HG02678 (cell line): ENCODE measurements at regions not wholly inside any gene's neighbourhood (a gene's known extent, or its start where the extent isn't known, plus 50 kb on each side); places are given as distances from the start of the nearest gene placed in this dataset.
"Not testable (repeated sequence)": the region's sequence is repeated elsewhere in the genome, so short reads cannot be mapped to it uniquely, and the experiment has no call there.

Experiments used
- ATAC-seq: cut with Tn5 transposase; IDR thresholded peaks from one replicate; pipeline ENCODE4 v1.9.1; 2021; ENCODE audit warnings: mild to moderate bottlenecking, moderate library complexity; ENCODE audit not compliant: unreplicated experiment

DNA sequence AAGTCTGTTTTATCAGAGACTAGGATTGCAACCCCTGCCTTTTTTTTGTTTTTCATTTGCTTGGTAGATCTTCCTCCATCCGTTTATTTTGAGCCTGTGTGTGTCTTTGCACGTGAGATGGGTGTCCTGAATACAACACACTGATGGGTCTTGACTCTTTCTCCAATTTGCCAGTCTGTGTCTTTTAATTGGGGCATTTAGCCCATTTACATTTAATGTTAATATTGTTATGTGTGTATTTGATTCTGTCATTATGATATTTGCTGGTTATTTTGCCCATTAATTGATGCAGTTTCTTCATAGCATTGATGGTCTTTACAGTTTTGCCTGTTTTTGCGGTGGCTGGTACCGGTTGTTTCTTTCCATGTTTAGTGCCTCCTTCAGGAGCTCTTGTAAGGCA, 116.0 kb upstream of the PALM2AKAP2 start:
- not testable (repeated sequence) for ATAC-seq

DNA sequence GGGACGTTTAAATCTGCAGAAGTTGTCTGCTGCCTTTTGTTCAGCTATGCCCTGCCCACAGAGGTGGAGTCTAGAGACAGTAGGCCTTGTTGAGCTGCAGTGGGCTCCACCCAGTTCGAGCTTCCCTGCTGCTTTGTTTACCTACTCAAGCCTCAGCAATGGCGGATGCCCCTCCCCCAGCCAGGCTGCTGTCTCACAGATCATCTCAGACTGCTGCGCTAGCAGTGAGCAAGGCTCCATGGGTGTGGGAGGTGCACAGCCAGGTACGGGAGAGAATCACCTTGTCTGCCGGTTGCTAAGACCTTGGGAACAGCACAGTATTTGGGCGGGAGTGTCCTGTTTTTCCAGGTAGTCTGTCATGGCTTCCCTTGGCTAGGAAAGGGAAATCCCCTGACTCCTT, 114.3 kb upstream of the PALM2AKAP2 start:
- ATAC-seq, result not testable (repeated sequence)

DNA sequence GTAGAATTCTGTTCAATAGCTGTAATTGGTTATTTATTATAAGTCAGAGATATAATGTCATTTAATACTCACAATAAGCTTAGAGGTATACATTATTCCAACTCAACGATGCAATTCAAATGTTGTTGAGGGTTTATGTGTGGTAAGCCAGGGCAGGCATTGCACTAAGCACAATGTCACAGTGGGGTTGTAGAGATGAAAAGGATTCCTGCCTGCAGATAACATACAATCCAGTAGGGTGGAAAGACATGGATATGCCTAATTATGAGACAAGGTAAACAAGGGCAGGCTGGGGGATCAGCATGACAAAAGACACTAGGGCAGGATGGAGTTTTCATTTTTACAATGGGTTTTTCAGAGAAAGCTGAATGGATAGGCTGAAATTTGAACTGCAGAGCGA, 98.7 kb upstream of the PALM2AKAP2 start:
- no peak for ATAC-seq

DNA sequence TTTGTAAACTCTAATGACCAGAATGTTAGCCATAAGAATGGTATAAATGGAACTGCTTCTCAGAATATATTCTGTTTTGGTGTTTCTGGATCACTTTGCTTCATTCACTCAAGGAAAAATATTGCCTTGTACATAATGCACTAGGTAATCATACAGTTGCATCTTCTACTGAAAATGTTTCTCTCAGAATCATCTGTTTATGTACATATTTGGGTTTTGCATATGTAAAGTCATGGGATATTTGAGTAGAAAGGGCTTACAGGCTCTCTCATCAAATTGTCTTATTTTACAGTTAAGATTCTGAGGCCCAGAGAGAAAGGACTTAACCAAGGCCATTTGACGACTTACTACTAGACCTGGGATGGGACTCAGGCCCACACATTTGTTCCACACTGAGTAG, 97.8 kb upstream of the PALM2AKAP2 start:
- no peak for ATAC-seq

DNA sequence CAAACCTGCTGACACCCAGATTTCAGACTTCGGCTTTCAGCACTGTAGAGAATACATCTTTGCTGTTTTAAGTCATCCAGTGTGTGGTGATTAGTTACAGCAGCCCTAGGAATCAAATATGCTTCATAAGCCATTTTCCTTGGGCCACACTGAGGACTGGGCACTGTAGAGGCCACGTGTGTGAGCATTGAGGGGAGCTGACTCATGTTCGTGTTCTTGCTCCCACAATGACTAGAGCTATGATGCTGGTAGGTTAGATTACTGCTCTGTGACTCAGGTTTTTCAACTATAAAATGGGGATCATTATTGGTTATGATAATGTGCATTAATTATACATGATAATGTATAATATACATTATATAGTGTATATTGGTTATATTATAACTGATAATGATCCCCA, 96.5 kb upstream of the PALM2AKAP2 start:
- no peak for ATAC-seq

DNA sequence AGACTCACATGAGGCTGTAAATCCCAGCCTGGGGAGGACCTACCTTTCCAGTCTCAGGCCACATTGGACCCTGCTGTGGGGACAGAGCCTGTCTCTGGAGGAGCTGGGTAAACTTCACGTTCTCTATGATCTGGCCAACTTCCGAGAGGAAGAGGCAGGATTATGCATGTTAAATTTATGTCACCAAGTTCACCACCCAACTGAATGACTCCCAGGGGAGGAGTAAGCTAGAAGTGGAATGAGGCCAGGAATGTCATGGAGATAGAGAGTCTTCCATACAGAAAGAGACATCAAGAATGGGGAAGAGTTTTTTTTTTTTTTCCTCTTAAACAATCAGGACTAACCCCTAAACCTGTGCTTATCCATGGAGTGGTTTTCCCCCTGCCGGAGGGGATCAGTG, 90.3 kb upstream of the PALM2AKAP2 start:
- ATAC-seq, result no peak

DNA sequence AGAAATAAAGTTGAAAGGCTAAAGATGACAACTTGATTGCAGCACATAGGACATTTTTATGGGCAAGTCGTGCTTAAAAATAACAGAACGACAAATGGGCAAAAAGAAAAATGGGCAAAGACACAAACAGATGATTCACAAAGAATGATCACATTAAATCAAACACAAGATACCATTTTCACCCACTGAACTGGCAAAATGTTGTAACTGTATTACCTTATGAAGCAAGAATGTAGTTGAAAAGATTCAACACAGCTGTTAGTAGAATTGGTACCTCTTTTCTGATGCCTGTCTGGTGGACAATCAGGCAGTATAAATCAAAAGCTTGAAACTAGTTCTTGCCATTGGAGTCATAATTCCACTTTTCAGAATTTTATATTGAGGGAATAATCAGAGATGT, 81.0 kb upstream of the PALM2AKAP2 start:
- no peak for ATAC-seq

DNA sequence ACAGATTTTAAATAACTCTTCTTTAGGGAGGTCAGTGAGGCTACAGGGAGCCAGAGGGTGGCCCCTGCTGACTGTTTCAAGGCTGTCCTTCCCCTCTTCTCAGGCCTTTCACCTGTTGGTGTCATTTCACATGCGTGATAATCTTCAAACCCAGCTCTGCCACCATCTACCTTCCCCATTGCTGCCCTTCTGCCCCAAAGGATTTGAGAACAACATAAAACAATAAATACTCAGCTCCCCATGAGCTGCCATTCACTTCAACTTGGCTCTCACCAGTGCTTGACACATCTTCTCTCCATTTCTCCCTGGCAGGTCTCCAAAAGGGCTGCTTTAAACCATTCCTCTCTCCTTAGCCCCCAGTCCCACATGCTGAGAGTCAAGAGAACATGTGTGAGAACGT, 75.5 kb upstream of the PALM2AKAP2 start:
- no peak for ATAC-seq

DNA sequence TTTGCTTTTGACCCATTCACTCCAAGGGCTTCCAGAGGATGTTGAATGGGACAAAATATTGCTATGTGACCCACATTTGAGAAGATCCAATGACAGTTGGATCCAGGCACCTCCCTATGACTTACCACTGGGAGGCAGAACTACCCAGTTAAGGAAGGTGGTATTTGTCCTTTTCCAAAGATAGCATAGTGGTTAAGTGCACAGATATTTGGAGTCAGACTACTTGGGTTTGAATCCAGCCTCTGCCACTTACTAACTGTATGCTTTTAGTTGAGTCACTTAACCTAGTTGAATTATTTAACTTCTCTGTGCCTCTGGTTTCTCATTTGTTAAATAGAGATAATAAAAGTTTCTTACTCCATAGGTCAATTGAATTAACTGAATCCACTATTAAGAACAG, 74.5 kb upstream of the PALM2AKAP2 start:
- ATAC-seq, result no peak

DNA sequence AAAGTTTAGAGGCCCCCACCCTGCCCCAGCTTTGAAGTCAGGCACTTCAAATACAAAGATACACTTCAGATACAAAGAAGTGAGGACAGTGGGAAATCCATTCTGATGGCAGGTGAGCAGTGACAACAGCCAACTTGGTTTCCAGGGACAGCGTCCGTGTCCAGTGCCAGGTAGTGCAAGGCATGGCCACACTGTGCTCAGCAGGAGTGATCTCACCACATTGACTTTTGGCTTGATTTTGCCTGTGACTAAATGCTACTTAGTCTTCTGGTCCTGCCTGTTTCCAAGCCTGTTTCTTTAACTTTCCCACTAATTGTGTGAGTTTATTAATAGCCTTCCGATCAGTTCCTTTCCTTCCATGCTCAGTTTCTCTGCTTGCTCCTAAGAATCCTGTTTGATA, 72.6 kb upstream of the PALM2AKAP2 start:
- ATAC-seq, result no peak

DNA sequence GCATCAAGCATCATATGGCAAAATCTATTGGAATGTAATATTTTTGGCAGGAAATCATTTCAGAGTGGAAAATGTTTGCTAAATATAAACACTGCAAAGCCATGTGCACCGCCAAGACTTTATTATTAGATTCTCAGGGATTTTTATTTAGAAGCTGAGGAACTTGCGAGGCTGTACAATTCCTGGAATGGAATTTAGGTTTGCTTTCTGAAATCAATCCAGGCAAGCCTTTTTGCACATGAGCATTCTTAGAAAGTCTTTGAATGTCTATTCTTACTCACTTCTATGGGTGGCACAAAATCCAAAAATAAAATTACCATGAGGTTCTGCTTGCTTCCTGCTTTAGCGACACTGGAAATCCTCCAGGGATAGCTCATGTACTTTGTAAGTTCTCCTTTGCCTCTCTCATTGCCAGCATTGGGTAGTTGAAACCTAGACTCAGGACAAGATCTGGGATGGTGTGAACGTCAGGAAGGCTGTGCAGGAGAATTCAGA, 71.5 kb upstream of the PALM2AKAP2 start:
- ATAC-seq, result no peak

DNA sequence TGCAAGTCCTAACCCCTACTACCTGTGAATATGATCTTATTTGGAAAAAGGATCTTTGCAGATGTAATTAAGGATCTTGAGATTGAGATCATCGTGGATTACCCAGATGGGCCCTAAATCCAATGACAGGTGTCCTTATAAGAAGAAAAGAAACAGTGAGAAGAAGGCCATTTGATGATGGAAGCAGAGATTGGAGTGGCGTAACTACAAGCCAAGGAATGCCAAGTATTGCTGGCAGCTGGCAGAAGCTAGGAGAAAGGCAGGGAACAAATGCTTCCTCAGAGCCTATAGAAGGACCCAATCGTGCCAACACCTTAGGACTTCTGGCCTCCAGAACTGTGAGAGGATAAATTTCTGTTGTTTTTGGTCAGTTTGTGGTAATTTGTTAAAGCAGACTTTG, 70.1 kb upstream of the PALM2AKAP2 start:
- ATAC-seq, result no peak

DNA sequence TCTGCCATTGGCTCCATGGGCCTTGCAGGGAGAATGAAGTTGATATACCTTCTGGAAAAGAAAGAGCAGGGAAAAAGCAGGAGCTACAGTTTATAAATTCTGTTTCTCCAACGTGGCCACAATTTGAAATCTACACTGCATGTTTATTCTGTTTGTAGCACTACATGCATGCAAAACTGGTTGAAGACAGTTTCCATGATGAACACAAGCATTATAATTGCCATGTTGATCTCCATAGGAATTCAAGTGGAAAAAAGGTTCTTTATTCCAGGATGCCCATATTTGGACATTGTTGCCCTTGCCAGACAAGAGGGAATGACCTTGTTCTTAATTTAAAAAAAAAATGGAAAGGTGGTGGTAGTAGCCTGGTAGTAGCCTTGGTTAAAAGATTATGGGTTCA, 69.2 kb upstream of the PALM2AKAP2 start:
- ATAC-seq, result no peak

DNA sequence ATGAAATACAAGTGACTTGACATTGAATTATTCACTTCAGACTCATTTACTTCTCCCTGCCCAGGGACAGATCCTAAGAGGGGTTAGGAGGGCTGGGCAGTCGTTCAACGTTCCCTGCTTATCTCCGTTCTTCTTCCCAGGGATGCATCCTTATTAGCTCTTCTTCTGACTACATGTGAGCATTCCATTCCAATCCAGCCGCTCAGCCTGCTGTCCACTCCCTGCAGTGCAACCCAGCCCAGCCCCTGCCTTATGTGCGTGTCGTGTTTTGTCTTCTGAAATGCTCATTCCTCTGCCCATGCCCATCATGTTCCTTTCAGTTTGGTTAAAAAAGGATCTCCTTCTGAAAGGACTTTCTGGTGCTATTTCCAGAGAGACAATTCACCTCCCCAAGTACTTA, 64.7 kb upstream of the PALM2AKAP2 start:
- no peak for ATAC-seq

DNA sequence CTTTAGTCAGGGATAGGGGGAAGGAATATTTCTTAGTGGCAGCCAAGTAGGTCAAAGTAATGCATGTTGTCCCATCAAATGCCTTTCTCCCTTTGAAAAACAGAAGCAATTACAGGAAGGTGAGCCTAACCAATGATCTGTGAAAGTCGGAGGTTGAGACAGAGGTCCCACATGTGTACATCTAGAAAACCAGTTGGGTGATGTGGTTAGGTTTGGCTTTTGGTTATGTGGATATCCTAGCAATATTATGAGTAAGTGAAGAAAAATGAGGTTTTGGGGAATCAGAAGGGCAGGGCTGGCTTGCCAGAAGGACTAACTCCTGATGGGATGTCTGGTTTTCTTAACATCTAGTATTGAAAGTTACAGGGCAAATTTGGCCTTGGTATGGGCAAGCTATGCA, 63.4 kb upstream of the PALM2AKAP2 start:
- no peak for ATAC-seq

DNA sequence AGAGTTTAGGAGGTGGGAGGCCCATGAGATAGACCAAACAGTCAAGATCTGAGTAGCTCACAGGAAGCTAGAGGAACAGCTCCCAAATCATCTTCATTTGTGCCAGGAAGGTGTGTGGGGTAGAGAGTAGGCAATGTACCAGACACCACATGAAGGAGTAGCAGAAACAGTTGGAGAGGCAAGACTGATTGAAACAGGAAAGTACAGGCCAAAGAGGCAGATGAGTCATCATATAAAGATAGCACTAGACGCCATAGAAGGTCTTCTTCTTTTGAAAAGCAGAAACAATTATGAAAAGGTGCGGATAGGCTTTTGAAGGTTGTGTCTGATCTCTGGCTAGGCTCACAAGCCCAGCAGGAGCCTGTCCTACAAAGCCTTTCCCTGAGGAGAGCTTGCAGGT, 62.7 kb upstream of the PALM2AKAP2 start:
- no peak for ATAC-seq

DNA sequence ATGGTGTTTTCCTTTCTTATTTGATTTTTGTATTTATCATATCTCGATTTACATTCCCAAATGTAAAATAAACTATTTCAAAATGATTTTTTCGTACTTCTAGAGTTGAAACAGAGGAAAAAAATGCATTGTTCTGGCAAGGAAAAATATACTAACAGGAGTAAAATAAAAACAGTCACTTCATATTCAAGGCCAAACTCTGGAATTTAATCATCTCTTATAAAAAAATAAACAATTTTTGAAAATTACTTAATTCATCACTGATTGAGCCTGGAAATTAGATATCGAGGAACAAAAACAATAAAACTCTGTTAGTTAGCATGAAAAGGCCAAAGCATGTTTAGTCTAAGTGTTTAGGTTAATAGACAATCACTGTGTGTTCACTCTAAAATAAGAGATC, 61.1 kb upstream of the PALM2AKAP2 start:
- no peak for ATAC-seq

DNA sequence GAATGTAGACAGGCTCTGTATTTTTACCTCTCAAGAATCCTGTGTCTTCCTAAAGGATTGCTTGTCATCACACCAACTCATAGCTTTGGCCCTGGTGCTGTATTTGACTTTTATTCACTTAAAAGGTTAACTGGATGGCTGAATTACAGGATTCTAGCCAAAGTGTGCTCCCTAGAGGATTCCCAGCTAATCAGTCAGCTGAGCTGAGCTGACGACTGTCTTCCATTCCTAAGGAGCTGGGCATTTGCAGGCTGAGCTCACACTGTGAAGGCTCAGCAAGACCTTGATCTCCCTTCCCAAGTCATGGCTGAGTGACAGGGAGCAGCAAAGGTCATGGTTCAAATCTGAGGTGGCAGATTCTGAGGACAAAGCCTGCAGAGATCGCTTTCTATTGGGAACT, 59.0 kb upstream of the PALM2AKAP2 start:
- no peak for ATAC-seq

DNA sequence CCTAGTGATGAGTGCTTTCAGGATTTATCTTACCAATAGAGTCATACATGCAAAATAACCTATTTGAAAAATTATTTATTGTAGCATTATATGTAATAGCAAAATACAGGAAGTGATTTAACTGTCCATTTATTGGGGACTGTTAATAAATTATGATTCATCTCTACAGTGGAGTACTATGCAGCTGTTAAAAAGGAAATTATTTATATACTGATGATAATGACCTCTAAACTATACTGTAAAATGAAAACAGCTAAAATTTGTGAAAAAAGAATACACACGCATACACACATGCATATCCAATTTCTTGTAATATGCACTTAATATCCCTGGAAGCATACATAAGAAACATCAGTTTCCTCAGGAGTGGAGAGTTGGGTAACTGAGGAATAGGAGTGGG, 58.0 kb upstream of the PALM2AKAP2 start:
- no peak for ATAC-seq

DNA sequence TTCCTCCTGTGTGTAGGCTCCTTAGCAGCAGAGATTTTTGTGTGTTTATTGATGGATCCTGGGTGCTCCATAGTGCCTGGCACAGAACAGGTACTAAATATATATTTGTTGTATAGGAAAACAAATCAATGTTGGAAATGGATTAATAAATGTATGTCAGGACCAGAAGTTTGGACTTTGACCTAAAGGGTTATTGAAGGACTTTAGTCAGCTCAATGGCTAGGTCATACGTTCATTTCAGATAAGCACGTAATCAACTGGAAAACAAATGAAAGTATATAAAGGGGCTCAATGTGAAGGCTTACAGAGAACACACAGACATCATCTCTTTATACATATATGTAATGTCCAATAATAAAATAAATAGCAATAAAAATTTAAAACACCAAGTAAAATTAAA, 56.2 kb upstream of the PALM2AKAP2 start:
- ATAC-seq, result no peak

DNA sequence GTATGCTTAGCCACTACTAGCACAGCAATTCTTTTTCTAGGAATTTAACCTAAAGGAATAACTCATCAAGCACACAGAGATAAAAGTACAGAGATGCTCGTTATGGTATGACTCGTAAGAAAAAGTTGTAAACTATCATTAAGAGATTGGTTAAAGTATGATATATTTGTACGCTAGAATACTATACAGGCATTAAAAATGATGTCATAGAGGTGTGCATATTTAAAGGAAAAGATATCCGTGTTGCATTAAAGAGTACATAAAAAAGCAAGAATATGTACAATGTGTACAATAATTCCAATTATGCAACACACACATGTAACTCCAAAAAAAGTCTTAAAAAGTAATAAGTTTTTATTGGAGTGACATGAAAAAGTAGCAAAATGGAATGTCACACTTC, 54.5 kb upstream of the PALM2AKAP2 start:
- ATAC-seq, result no peak

DNA sequence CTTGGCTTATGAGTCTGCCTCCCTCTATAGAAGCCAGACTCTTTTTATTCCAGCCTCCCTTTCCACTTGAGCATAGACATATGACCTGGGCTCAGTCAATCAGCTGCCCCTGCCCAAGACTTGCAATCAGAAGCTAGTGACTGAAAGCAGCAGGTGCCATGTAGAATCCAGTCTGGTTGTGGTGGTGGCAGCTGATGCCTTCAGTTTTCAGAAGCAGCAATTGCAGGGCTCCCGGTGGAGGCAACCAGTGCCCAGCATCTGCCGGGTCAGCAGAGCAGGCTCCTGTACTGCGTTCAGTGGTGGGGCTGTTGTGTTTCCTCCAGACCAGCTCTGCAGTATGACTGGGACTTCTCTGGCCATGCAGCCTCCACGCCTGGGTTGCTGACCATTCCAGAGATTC, 53.9 kb upstream of the PALM2AKAP2 start:
- ATAC-seq, result no peak

DNA sequence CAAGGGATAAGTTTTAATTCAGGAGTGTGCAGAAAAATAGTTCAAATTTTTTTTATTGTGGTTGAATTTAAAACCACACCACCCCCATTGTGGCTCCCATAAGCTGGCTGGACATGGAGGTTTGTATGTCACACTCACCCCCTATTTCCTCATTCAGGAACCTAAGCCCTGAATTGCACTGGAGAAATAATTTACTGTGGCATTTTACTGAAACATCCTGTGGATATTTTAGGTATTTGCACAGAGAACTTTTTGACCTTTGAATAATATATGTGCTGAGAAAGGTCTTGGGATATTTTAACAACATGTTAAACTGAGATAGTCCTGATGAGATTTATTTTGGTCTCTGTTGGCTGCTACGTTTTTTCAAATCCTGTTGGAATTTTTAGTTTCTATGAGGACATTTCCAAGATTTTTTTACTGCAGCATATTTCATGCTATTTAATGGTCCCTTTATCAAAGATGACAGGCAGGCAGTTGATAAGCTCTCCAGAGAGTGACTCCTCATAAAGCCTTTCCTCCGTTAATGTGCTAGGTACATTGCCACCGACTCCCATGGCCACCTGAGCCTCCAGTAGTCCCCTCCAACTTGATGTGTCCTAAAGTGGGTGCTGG, 51.2 kb upstream of the PALM2AKAP2 start:
- no peak for ATAC-seq
